ENCODE measurements at regions not wholly inside any gene's neighbourhood (a gene's known extent, or its start where the extent isn't known, plus 50 kb on each side); places are given as distances from the start of the nearest gene placed in this dataset.

GRCh38 chr5:4164167-4164566 is 568.5 kb downstream of the IRX1 start:
- H3K4me1 ChIP-seq (ENCODE audit: control insufficient read depth in 2 of 3, insufficient read depth in 2 of 3, low read depth in 1 of 3, low read length in 3 of 3) = no peaks in the 10 kb centered on the region
- DNase-seq (no peak), FAIRE-seq (no peak)
- intact Hi-C loops (cut with DNase I) = no loop called here
- no peak overlapping the region for H3K27ac ChIP-seq (ENCODE audit: low read depth in 2 of 2, low read length in 2 of 2)
- no peak overlapping the region for H3K9ac ChIP-seq (ENCODE audit: low read length in 3 of 3)
- H3K9me3 ChIP-seq (ENCODE audit: control insufficient read depth in 2 of 3, insufficient read depth in 1 of 3, low read length in 3 of 3) = no peaks in the 10 kb centered on the region
- no peak for TF ChIP-seq CTCF (IDR thresholded peaks at IDR 0.05; ENCODE audit: borderline replicate concordance, extremely low read depth, insufficient read depth)
- no peak overlapping the region for H3K4me3 ChIP-seq (ENCODE audit: low read length in 3 of 3)
- no peaks in the 10 kb centered on the region for H3K36me3 ChIP-seq (ENCODE audit: control insufficient read depth in 2 of 3, insufficient read depth in 3 of 3, low read length in 3 of 3)
- no peaks in the 10 kb centered on the region for H3K27me3 ChIP-seq (ENCODE audit: control insufficient read depth, insufficient read depth, low read length)

GRCh38 chr5:4180703-4181102 is 585.1 kb downstream of the IRX1 start:
- no peaks in the 10 kb centered on the region for H3K27me3 ChIP-seq (ENCODE audit: control insufficient read depth, insufficient read depth, low read length)
- intact Hi-C loops (cut with DNase I) = no loop called here
- H3K27ac ChIP-seq (ENCODE audit: low read depth in 2 of 2, low read length in 2 of 2) = no peak overlapping the region
- DNase-seq (no peak), FAIRE-seq (no peak)
- no peak overlapping the region for H3K4me3 ChIP-seq (ENCODE audit: low read length in 3 of 3)
- no peak for TF ChIP-seq CTCF (IDR thresholded peaks at IDR 0.05; ENCODE audit: borderline replicate concordance, extremely low read depth, insufficient read depth)
- no peaks in the 10 kb centered on the region for H3K4me1 ChIP-seq (ENCODE audit: control insufficient read depth in 2 of 3, insufficient read depth in 2 of 3, low read depth in 1 of 3, low read length in 3 of 3)
- H3K36me3 ChIP-seq (ENCODE audit: control insufficient read depth in 2 of 3, insufficient read depth in 3 of 3, low read length in 3 of 3) = no peaks in the 10 kb centered on the region
- H3K9ac ChIP-seq (ENCODE audit: low read length in 3 of 3) = no peak overlapping the region
- H3K9me3 ChIP-seq (ENCODE audit: control insufficient read depth in 2 of 3, insufficient read depth in 1 of 3, low read length in 3 of 3) = peaks cover 0 to 7% (median 0%) of the 10 kb centered on the region in 3 donors

- H3K4me3 ChIP-seq (ENCODE audit: low read length in 3 of 3) = no peak overlapping the region
- H3K27ac ChIP-seq (ENCODE audit: low read depth in 2 of 2, low read length in 2 of 2) = no peak overlapping the region
- intact Hi-C loops (cut with DNase I) = no loop called here
- H3K27me3 ChIP-seq (ENCODE audit: control insufficient read depth, insufficient read depth, low read length) = no peaks in the 10 kb centered on the region
- no peak for FAIRE-seq
- H3K9me3 ChIP-seq (ENCODE audit: control insufficient read depth in 2 of 3, insufficient read depth in 1 of 3, low read length in 3 of 3) = peaks cover 0 to 7% (median 0%) of the 10 kb centered on the region in 3 donors
- H3K9ac ChIP-seq (ENCODE audit: low read length in 3 of 3) = no peak overlapping the region
- no peaks in the 10 kb centered on the region for H3K4me1 ChIP-seq (ENCODE audit: control insufficient read depth in 2 of 3, insufficient read depth in 2 of 3, low read depth in 1 of 3, low read length in 3 of 3)
- TF ChIP-seq CTCF (IDR thresholded peaks at IDR 0.05; ENCODE audit: borderline replicate concordance, extremely low read depth, insufficient read depth) = no peak
- DNase-seq = no peak
- H3K36me3 ChIP-seq (ENCODE audit: control insufficient read depth in 2 of 3, insufficient read depth in 3 of 3, low read length in 3 of 3) = no peaks in the 10 kb centered on the region
Observed at GRCh38 chr5:4182144-4182543, 586.5 kb downstream of the IRX1 start.

GRCh38 chr5:4185127-4185526 is 589.5 kb downstream of the IRX1 start:
- Histone ChIP-seq H3K9ac (ENCODE audit: low read length in 3 of 3) (no peak overlapping the region), H3K9me3 (ENCODE audit: control insufficient read depth in 2 of 3, insufficient read depth in 1 of 3, low read length in 3 of 3) (peaks cover 0 to 3% (median 0%) of the 10 kb centered on the region in 3 donors), H3K27me3 (ENCODE audit: control insufficient read depth, insufficient read depth, low read length) (no peaks in the 10 kb centered on the region), H3K4me3 (ENCODE audit: low read length in 3 of 3) (no peak overlapping the region), H3K27ac (ENCODE audit: low read depth in 2 of 2, low read length in 2 of 2) (no peak overlapping the region), H3K36me3 (ENCODE audit: control insufficient read depth in 2 of 3, insufficient read depth in 3 of 3, low read length in 3 of 3) (no peaks in the 10 kb centered on the region), H3K4me1 (ENCODE audit: control insufficient read depth in 2 of 3, insufficient read depth in 2 of 3, low read depth in 1 of 3, low read length in 3 of 3) (no peaks in the 10 kb centered on the region)
- FAIRE-seq (no peak), DNase-seq (no peak)
- intact Hi-C loops (cut with DNase I) = no loop called here
- no peak for TF ChIP-seq CTCF (IDR thresholded peaks at IDR 0.05; ENCODE audit: borderline replicate concordance, extremely low read depth, insufficient read depth)

Measured in kidney (tissue), 13 donors.